Ectodermal cell (in vitro differentiated cells): ENCODE measurements at regions not wholly inside any gene's neighbourhood (a gene's known extent, or its start where the extent isn't known, plus 50 kb on each side); places are given as distances from the start of the nearest gene placed in this dataset.
"Not testable (repeated sequence)": the region's sequence is repeated elsewhere in the genome, so short reads cannot be mapped to it uniquely, and the experiment has no call there.

ENCODE experiments used
- H3K27ac ChIP-seq: 2 replicates; pipeline ENCODE4 v1.7.0; 2013; ENCODE audit warnings: mild to moderate bottlenecking, low read depth, low read length; ENCODE audit not compliant: insufficient read depth, poor library complexity, severe bottlenecking
- H3K27me3 ChIP-seq: 2 replicates; pipeline ENCODE4 v1.7.0; 2013; ENCODE audit warnings: mild to moderate bottlenecking, low read length; ENCODE audit not compliant: insufficient read depth, control insufficient read depth, poor library complexity, severe bottlenecking
- H3K36me3 ChIP-seq: one replicate; pipeline ENCODE4 v1.7.0; 2013; ENCODE audit warnings: low read length; ENCODE audit not compliant: control insufficient read depth, insufficient read depth
- H3K4me1 ChIP-seq: one replicate; pipeline ENCODE4 v1.7.0; 2013; ENCODE audit warnings: low read length; ENCODE audit not compliant: control insufficient read depth, insufficient read depth
- H3K4me3 ChIP-seq: 2 replicates; pipeline ENCODE4 v1.7.0; 2013; ENCODE audit warnings: low read depth, low read length, control low read depth; ENCODE audit not compliant: insufficient read depth
- H3K9me3 ChIP-seq: 2 replicates; pipeline ENCODE4 v1.7.0; 2013; ENCODE audit warnings: mild to moderate bottlenecking, low read length, moderate library complexity; ENCODE audit not compliant: control insufficient read depth
- WGBS, 2 experiments: methylation state at CpG; one replicate each; pipeline ENCODE4 v1.1.7; 2013; ENCODE audit warnings: missing lambda C conversion rate in 2 of 2; 5-methylcytosine and 5-hydroxymethylcytosine counted together

- Histone ChIP-seq H3K27ac (no peak overlapping the region), H3K9me3 (no peaks in the 10 kb centered on the region), H3K4me3 (no peak overlapping the region), H3K4me1 (peaks cover 12% of the 10 kb centered on the region), H3K27me3 (no peaks in the 10 kb centered on the region), H3K36me3 (no peaks in the 10 kb centered on the region)
- 94 to 95% methylated on average over 4 of the region's 4 CpGs for WGBS, 2 experiments
Measured at GRCh38 chr12:111124183-111124582, 203.8 kb upstream of the MYL2 start.

GRCh38 chr12:111123390-111123789 lies 203.0 kb upstream of the MYL2 start:
- WGBS, 2 experiments: 93% methylated on average over 6 of the region's 6 CpGs
- H3K4me1 ChIP-seq: peaks cover 12% of the 10 kb centered on the region

GRCh38 chr12:111122458-111122878 lies 202.1 kb upstream of the MYL2 start:
- WGBS, 2 experiments: 80 to 82% methylated on average over 7 of the region's 7 CpGs
- no peaks in the 10 kb centered on the region for H3K9me3 ChIP-seq
- no peaks in the 10 kb centered on the region for H3K36me3 ChIP-seq
- H3K27me3 ChIP-seq: no peaks in the 10 kb centered on the region
- H3K4me3 ChIP-seq: no peak overlapping the region
- H3K27ac ChIP-seq: no peak overlapping the region
- H3K4me1 ChIP-seq: peaks cover 12% of the 10 kb centered on the region

More at GRCh38 chr12:111123390-111123789, 203.0 kb upstream of the MYL2 start:
- no peak overlapping the region for H3K27ac ChIP-seq
- no peaks in the 10 kb centered on the region for H3K36me3 ChIP-seq
- no peaks in the 10 kb centered on the region for H3K9me3 ChIP-seq
- H3K4me3 ChIP-seq: no peak overlapping the region
- no peaks in the 10 kb centered on the region for H3K27me3 ChIP-seq

GRCh38 chr12:111121840-111122239 lies 201.5 kb upstream of the MYL2 start:
- H3K27ac ChIP-seq: no peak overlapping the region
- WGBS, 2 experiments: 81 to 85% methylated on average over 6 of the region's 6 CpGs
- no peak overlapping the region for H3K4me3 ChIP-seq
- H3K9me3 ChIP-seq: no peaks in the 10 kb centered on the region
- H3K27me3 ChIP-seq: no peaks in the 10 kb centered on the region
- no peaks in the 10 kb centered on the region for H3K36me3 ChIP-seq
- H3K4me1 ChIP-seq: peaks cover 12% of the 10 kb centered on the region

GRCh38 chr12:111120578-111120977 lies 200.2 kb upstream of the MYL2 start:
- no peaks in the 10 kb centered on the region for H3K36me3 ChIP-seq
- no peaks in the 10 kb centered on the region for H3K9me3 ChIP-seq
- H3K4me3 ChIP-seq: no peak overlapping the region
- H3K27ac ChIP-seq: no peak overlapping the region
- 65 to 77% methylated on average over 5 of the region's 5 CpGs for WGBS, 2 experiments
- no peaks in the 10 kb centered on the region for H3K27me3 ChIP-seq
- peaks cover 12% of the 10 kb centered on the region for H3K4me1 ChIP-seq

GRCh38 chr12:111117017-111117416 lies 196.6 kb upstream of the MYL2 start:
- Histone ChIP-seq H3K27me3 (no peaks in the 10 kb centered on the region), H3K27ac (no peak overlapping the region), H3K9me3 (no peaks in the 10 kb centered on the region), H3K36me3 (no peaks in the 10 kb centered on the region), H3K4me1 (peaks cover 4% of the 10 kb centered on the region), H3K4me3 (no peak overlapping the region)
- 93% methylated on average over 1 of the region's 1 CpG for WGBS, 2 experiments

- not testable (repeated sequence) for H3K27ac ChIP-seq, H3K4me3 ChIP-seq, H3K36me3 ChIP-seq, H3K9me3 ChIP-seq, H3K27me3 ChIP-seq, H3K4me1 ChIP-seq
- 90 to 98% methylated on average over 3 of the region's 3 CpGs for whole genome bisulfite sequencing, 2 experiments
Measured at GRCh38 chr12:111113313-111113712, 192.9 kb upstream of the MYL2 start.

GRCh38 chr12:111112311-111113098 lies 192.1 kb upstream of the MYL2 start:
- H3K27me3 ChIP-seq: no peaks in the 10 kb centered on the region
- WGBS, 2 experiments: 90 to 93% methylated on average over 14 of the region's 14 CpGs

GRCh38 chr12:111111681-111112080 lies 191.3 kb upstream of the MYL2 start:
- Histone ChIP-seq H3K4me3 (no peak overlapping the region), H3K4me1 (no peaks in the 10 kb centered on the region), H3K9me3 (no peaks in the 10 kb centered on the region), H3K27me3 (no peaks in the 10 kb centered on the region), H3K27ac (no peak overlapping the region), H3K36me3 (no peaks in the 10 kb centered on the region)
- WGBS, 2 experiments: 76 to 80% methylated on average over 4 of the region's 4 CpGs

More at GRCh38 chr12:111112311-111113098, 192.1 kb upstream of the MYL2 start:
- H3K27ac ChIP-seq: no peak overlapping the region
- no peak overlapping the region for H3K4me3 ChIP-seq
- H3K9me3 ChIP-seq: no peaks in the 10 kb centered on the region
- H3K36me3 ChIP-seq: no peaks in the 10 kb centered on the region
- H3K4me1 ChIP-seq: no peaks in the 10 kb centered on the region

- Histone ChIP-seq H3K4me3 (no peak overlapping the region), H3K27me3 (no peaks in the 10 kb centered on the region), H3K4me1 (no peaks in the 10 kb centered on the region), H3K27ac (no peak overlapping the region), H3K9me3 (no peaks in the 10 kb centered on the region), H3K36me3 (no peaks in the 10 kb centered on the region)
- 94% methylated on average over 5 of the region's 5 CpGs for WGBS, 2 experiments
Measured at GRCh38 chr12:111110556-111110955, 190.2 kb upstream of the MYL2 start.
